K562 (cell line): ENCODE measurements at regions not wholly inside any gene's neighbourhood (a gene's known extent, or its start where the extent isn't known, plus 50 kb on each side); places are given as distances from the start of the nearest gene placed in this dataset.

ENCODE experiments used
- CHD7 ChIP-seq: fragments of 200-600 bp; sonication (generic); IDR thresholded peaks from one replicate; pipeline ENCODE4 v1.6.1; 2012; ENCODE audit warnings: mild to moderate bottlenecking, low read depth, low read length, inconsistent platforms
- DACH1 ChIP-seq: fragments of 450-650 bp; IDR thresholded peaks from 2 replicates; pipeline ENCODE4 v1.6.1; 2018; ENCODE audit not compliant: partially characterized antibody
- FOS ChIP-seq: IDR thresholded peaks from 3 replicates; pipeline ENCODE4 v1.6.1; 2011; ENCODE audit not compliant: insufficient read length; ENCODE audit errors: extremely low read depth
- GABPB2 ChIP-seq: fragments of 250-450 bp; sonication (Bioruptor Pico); conservative IDR thresholded peaks from 2 replicates; pipeline ENCODE4 v1.5.1; 2021; ENCODE audit warnings: mild to moderate bottlenecking
- HDAC8 ChIP-seq: fragments of 450-650 bp; IDR thresholded peaks from 2 replicates; pipeline ENCODE4 v1.6.1; 2016; ENCODE audit warnings: mild to moderate bottlenecking, missing genetic modification characterization, moderate library complexity, missing compliant biosample characterization
- KDM1A ChIP-seq, 2 experiments: fragments of 450-650 bp; IDR thresholded peaks; 2 replicates each; pipeline ENCODE4 v1.6.1; 2016; ENCODE audit warnings: mild to moderate bottlenecking in 2 of 2
- MTA3 ChIP-seq: fragments of 450-650 bp; formaldehyde crosslinking; IDR thresholded peaks from 2 replicates; pipeline ENCODE4 v1.6.1; 2017; ENCODE audit warnings: mild to moderate bottlenecking, borderline replicate concordance
- PATZ1 ChIP-seq: fragments of 250-450 bp; sonication (Bioruptor Pico); IDR thresholded peaks from 2 replicates; pipeline ENCODE4 v1.5.0; 2020; ENCODE audit warnings: mild to moderate bottlenecking, borderline replicate concordance
- PPARD ChIP-seq: fragments of 250-450 bp; sonication (Bioruptor Pico); IDR thresholded peaks from 2 replicates; pipeline ENCODE4 v1.8.0; 2022; ENCODE audit warnings: inconsistent platforms, mild to moderate bottlenecking, moderate library complexity
- PURB ChIP-seq: sonication (generic); formaldehyde crosslinking; IDR thresholded peaks from 2 replicates; pipeline ENCODE4 v1.9.0; 2021; ENCODE audit warnings: low read depth, mild to moderate bottlenecking, missing genetic modification reagents
- RAD51 ChIP-seq: fragments of 450-650 bp; IDR thresholded peaks from 2 replicates; pipeline ENCODE4 v1.7.1; 2016; ENCODE audit warnings: low read depth, mild to moderate bottlenecking, borderline replicate concordance
- SIN3A ChIP-seq, 2 experiments: fragments of 150-350 bp in 1 of 2; IDR thresholded peaks; 2 replicates each; pipeline ENCODE4 v1.6.1; 2011 to 2016; ENCODE audit warnings: borderline replicate concordance in 2 of 2, low read depth in 2 of 2, low read length in 2 of 2, mild to moderate bottlenecking in 2 of 2, moderate library complexity in 2 of 2; ENCODE audit not compliant: control insufficient read depth in 1 of 2
- SMAD4 ChIP-seq: fragments of 250-450 bp; sonication (Bioruptor Pico); conservative IDR thresholded peaks from 2 replicates; pipeline ENCODE4 v1.8.0; 2021; ENCODE audit warnings: inconsistent platforms, mild to moderate bottlenecking, moderate library complexity
- SREBF2 ChIP-seq: sonication (generic); formaldehyde crosslinking; IDR thresholded peaks from 2 replicates; pipeline ENCODE4 v1.4.0; 2020; ENCODE audit warnings: mild to moderate bottlenecking, missing genetic modification reagents
- TAF9B ChIP-seq: fragments of 450-650 bp; IDR thresholded peaks from 2 replicates; pipeline ENCODE4 v1.6.1; 2018; ENCODE audit warnings: mild to moderate bottlenecking; ENCODE audit not compliant: partially characterized antibody

- TF ChIP-seq CHD7 (peak; percentile 23), DACH1 (no peak), RAD51 (no peak), HDAC8 (tag) (no peak), SIN3A (IDR thresholded peaks at IDR 0.05; ENCODE audit: borderline replicate concordance in 2 of 2, control insufficient read depth in 1 of 2, low read depth in 2 of 2, low read length in 2 of 2) (0 out of 4 replicates have a peak, but pooled peaks of 1 of the 2 experiments have one; percentile 49), FOS (no peak), PPARD (CRISPR knock-in tag) (no peak), KDM1A (IDR thresholded peaks at IDR 0.05) (peak; percentile 79), GABPB2 (CRISPR knock-in tag) (no peak), SREBF2 (CRISPR knock-in tag) (no peak), MTA3 (no peak), PURB (CRISPR knock-in tag) (no peak), SMAD4 (CRISPR knock-in tag) (peak; percentile 73), TAF9B (no peak), PATZ1 (CRISPR knock-in tag) (no peak)
Observed at GRCh38 chr2:74048843-74049519, 64.3 kb downstream of the TET3 start (continued).
